ENCODE measurements at regions not wholly inside any gene's neighbourhood (a gene's known extent, or its start where the extent isn't known, plus 50 kb on each side); places are given as distances from the start of the nearest gene placed in this dataset.

DNA sequence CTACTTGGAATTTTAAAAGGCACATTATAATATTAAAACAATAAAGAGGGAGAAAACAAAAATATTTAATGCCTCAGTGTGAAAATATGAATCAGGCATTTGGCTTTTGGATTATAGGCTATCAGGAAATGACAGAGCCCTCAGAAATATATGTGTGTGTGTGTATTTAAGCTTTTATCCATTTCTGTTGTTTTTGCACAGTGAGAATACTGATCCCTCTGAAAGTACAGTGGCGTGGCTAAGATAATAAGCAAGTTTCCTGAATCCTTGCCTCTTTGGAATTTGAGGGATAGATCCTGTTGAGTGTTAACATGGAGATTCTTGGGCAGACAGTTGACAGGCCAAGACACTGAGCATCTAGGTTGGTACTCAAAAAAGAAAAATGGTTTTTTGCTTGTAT lies 234.8 kb upstream of the ZBTB20 start:
- no peak overlapping the region for H3K4me3 ChIP-seq (ENCODE audit: low read length)
- no peak for TF ChIP-seq CTCF (conservative IDR thresholded peaks at IDR 0.05; ENCODE audit: low read length)
- no peak for DNase-seq (ENCODE audit: low read depth)

DNA sequence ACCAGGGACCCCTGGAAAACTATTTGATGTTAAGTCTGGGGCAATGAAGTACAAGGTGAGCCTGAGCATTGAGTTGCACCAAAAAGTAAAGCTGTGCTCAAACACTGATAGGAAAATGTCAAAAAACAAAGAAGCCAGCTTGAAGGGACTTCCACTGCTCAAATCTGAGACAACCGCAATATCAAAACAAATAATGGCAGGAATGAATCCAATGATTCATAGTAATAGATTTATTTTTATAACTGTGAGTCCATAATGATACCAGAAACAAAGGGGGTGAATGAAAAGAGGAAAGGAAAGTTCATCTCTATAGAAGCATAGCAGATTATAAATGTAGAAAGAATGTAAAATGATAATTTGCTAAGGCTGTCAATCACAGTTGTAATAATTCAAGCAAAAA lies 237.3 kb upstream of the ZBTB20 start:
- no peak for DNase-seq (ENCODE audit: low read depth)
- no peak overlapping the region for H3K4me3 ChIP-seq (ENCODE audit: low read length)
- no peak for TF ChIP-seq CTCF (conservative IDR thresholded peaks at IDR 0.05; ENCODE audit: low read length)

GRCh38 chr3:115385774-115386730 lies 237.3 kb upstream of the GAP43 start:
- H3K4me3 ChIP-seq (ENCODE audit: low read length) = no peak overlapping the region
- no peak for DNase-seq (ENCODE audit: low read depth)
- TF ChIP-seq CTCF (conservative IDR thresholded peaks at IDR 0.05; ENCODE audit: low read length) = no peak

DNA sequence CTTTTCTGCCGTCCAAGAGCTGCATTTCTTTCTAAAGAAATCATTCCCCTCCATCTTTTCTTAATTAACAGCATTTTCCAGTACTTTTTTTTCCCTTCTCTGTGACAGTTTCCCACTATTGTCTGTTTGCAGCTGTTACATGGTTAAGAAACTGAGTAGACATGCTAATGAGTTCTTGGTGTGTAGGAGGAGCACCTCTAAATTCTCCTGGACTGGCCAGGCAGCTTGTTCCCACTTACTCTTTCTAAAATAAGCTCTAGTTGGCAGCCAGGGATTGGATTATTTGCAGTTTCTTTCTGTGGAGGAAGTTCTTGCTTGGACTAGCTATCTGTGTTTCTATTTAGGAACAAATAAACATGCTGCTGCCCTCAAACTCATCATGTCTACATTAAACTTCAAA lies 235.1 kb upstream of the GAP43 start:
- no peak overlapping the region for H3K4me3 ChIP-seq (ENCODE audit: low read length)
- DNase-seq (ENCODE audit: low read depth) = peak; percentile 75
- TF ChIP-seq CTCF (conservative IDR thresholded peaks at IDR 0.05; ENCODE audit: low read length) = no peak

DNA sequence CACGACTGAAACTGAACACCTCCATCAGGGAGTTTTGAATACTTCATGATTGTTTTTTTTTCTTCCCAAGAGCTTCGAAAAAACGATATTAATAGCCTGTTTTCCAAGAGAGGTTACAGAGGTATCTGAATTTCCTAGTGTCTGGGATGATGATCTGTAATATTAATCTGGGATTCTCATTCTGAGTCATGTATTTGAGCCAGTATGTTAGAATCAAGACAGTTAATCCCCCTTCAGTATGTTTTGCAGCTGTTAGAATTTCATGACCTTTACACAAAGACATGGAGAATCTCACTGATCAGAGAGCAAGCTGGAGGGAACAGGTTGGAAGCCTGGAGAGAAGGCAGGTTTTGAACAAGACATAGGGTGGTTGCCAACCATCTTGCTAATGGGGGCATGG lies 234.5 kb upstream of the GAP43 start:
- DNase-seq (ENCODE audit: low read depth) = peak; percentile 10
- TF ChIP-seq CTCF (conservative IDR thresholded peaks at IDR 0.05; ENCODE audit: low read length) = no peak
- H3K4me3 ChIP-seq (ENCODE audit: low read length) = no peak overlapping the region

DNA sequence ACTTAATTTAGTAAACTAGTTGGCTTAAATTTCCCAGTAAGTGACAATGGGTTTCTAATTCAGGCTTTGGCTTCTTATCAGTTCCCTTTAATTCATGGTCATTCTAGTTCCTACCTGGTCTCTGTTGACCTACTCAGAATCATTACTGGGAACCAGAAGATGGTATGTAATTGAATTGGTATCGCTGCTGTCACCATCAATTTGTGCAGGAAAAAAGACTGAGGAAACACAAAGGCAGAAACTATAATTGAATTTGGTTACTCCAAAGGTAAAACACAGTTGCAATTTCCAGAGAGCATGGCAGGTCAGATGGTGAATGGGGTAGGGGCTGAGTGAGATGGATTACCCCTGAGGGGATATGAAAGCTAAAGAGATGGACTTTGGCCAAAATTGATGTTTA lies 226.5 kb upstream of the GAP43 start:
- no peak for DNase-seq (ENCODE audit: low read depth)
- TF ChIP-seq CTCF (conservative IDR thresholded peaks at IDR 0.05; ENCODE audit: low read length) = no peak
- H3K4me3 ChIP-seq (ENCODE audit: low read length) = no peak overlapping the region

- DNase-seq (ENCODE audit: low read depth) = no peak
- no peak for TF ChIP-seq CTCF (conservative IDR thresholded peaks at IDR 0.05; ENCODE audit: low read length)
- no peak overlapping the region for H3K4me3 ChIP-seq (ENCODE audit: low read length)
Observed at GRCh38 chr3:115397433-115397832, 225.9 kb upstream of the GAP43 start.

All from AG10803 (cell line).